Transverse colon (tissue), 4 donors: ENCODE measurements at regions not wholly inside any gene's neighbourhood (a gene's known extent, or its start where the extent isn't known, plus 50 kb on each side); places are given as distances from the start of the nearest gene placed in this dataset.

ENCODE experiments used
- DNase-seq: peaks from one replicate; pipeline ENCODE4 v3.0.0-alpha.2; 2019
- H3K27ac ChIP-seq, 4 donors: fragments of 200-600 bp; sonication (generic); 2 replicates each; pipeline ENCODE4 v1.5.1; 2016 to 2018; ENCODE audit warnings: inconsistent platforms in 4 of 4
- H3K27me3 ChIP-seq: fragments of 200-600 bp; sonication (generic); 2 replicates; pipeline ENCODE4 v1.5.1; 2017; ENCODE audit warnings: inconsistent platforms
- H3K36me3 ChIP-seq, 4 donors: fragments of 200-600 bp; sonication (generic); 2 replicates each; pipeline ENCODE4 v1.5.1; 2017 to 2019; ENCODE audit warnings: inconsistent platforms in 4 of 4
- H3K4me1 ChIP-seq, 4 donors: fragments of 200-600 bp; sonication (generic); 2 replicates each; pipeline ENCODE4 v1.5.1; 2017 to 2020; ENCODE audit warnings: inconsistent platforms in 4 of 4
- H3K4me3 ChIP-seq, 4 donors: fragments of 200-600 bp; sonication (generic); 1 replicate in 1 of 4; 2 replicates in 3 of 4; pipeline versions ENCODE4 v1.5.1 to v1.6.1; 2017 to 2019; ENCODE audit warnings: inconsistent platforms in 4 of 4
- H3K9me3 ChIP-seq, 2 donors: fragments of 200-600 bp; sonication (generic); 2 replicates each; pipeline ENCODE4 v1.5.1; 2017 to 2019; ENCODE audit warnings: inconsistent platforms in 2 of 2
- EP300 ChIP-seq: sonication (generic); formaldehyde crosslinking; IDR thresholded peaks from one replicate; pipeline ENCODE4 v1.6.1; 2017; ENCODE audit warnings: antibody characterized with exemption, low read depth
- POLR2A ChIP-seq: fragments of 450-650 bp; IDR thresholded peaks from one replicate; pipeline ENCODE4 v1.6.1; 2016; ENCODE audit warnings: antibody characterized with exemption, mild to moderate bottlenecking, moderate library complexity
- POLR2AphosphoS5 ChIP-seq, 3 donors: sonication (generic); formaldehyde crosslinking; IDR thresholded peaks; one replicate each; pipeline ENCODE4 v1.6.1; 2016; ENCODE audit warnings: antibody characterized with exemption in 3 of 3
- WGBS, 2 donors: methylation state at CpG; one replicate each; pipeline ENCODE4 v1.1.5; 2018; ENCODE audit warnings: low coverage in 1 of 2; 5-methylcytosine and 5-hydroxymethylcytosine counted together
- in situ Hi-C, 4 donors: fragments of 200-750 bp; cut with MboI; loops; one replicate each; pipeline versions ENCODE4 v1.15.0 to v1.15.1; 2017; ENCODE audit warnings: low sequenced_read_pairs in 3 of 4, low pct_ligation_motif_present in 1 of 4, low pct_unique_long_range_greater_than_20kb in 1 of 4
- intact Hi-C: fragments of 100-400 bp; cut with DNase I; formaldehyde crosslinking; loops from one replicate; pipeline ENCODE4 v1.15.1; 2023; ENCODE audit warnings: low total_unique reads
- TF ChIP-seq, protein P1 (sequence below), 5 experiments: fragments of 200-600 bp in 3 of 5; fragments of 450-650 bp in 2 of 5; sonication (generic) in 3 of 5; IDR thresholded peaks; 1 replicate in 2 of 5; 2 replicates in 3 of 5; pipeline ENCODE4 v1.5.1; 2016 to 2017; ENCODE audit warnings: antibody characterized with exemption in 5 of 5, inconsistent platforms in 3 of 5, mild to moderate bottlenecking in 2 of 5, moderate library complexity in 1 of 5

DNA sequence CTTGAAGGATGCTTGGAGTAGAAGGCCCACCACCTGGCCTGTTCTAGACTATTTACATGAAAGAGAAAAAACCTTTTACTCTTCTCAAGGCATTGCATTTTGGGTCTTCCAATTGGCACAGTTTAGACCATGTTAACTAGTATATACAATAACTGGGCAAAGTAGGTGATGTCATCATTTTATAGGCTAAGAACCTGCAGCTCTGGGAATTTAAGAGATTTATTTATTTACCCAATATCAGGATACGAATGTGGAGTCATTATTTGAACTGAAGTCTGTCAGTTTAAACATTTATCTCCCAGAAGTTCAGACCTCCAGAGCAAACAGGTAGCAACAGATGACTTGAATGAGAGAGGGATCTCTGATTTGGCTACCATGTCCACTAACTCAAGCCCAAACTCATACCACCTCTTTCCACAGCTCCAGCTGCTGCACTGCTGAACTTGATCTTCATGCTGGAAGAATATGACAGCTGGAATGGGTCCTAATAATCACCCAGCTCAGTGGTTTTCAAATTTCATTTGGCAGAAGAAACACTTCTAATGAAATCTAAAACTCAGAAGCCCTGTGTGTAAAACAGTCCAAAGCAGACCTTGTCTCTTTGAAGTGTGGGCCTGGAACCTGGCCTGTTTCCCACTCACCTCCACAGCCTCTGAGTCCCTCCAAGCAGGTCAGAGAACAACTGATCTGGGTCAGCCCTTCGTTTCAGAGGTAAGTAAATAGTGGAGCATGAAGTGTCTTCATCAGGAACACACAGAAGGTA is 179.2 kb downstream of the EMP1 start:
- peaks cover 0 to 27% (median 14%) of the 10 kb centered on the region in 4 donors for H3K4me1 ChIP-seq
- no peaks in the 10 kb centered on the region for H3K27me3 ChIP-seq
- no peaks in the 10 kb centered on the region for H3K9me3 ChIP-seq
- H3K27ac ChIP-seq = peak overlapping the region; percentile 82 to 85 (median 82)
- no peaks in the 10 kb centered on the region for H3K36me3 ChIP-seq
- in situ Hi-C loops = no loop called here
- intact Hi-C loops = no loop called here
- TF ChIP-seq POLR2A (no peak), POLR2AphosphoS5 (IDR thresholded peaks at IDR 0.05) (no peak), EP300 (no peak)
- TF ChIP-seq, protein P1, sequence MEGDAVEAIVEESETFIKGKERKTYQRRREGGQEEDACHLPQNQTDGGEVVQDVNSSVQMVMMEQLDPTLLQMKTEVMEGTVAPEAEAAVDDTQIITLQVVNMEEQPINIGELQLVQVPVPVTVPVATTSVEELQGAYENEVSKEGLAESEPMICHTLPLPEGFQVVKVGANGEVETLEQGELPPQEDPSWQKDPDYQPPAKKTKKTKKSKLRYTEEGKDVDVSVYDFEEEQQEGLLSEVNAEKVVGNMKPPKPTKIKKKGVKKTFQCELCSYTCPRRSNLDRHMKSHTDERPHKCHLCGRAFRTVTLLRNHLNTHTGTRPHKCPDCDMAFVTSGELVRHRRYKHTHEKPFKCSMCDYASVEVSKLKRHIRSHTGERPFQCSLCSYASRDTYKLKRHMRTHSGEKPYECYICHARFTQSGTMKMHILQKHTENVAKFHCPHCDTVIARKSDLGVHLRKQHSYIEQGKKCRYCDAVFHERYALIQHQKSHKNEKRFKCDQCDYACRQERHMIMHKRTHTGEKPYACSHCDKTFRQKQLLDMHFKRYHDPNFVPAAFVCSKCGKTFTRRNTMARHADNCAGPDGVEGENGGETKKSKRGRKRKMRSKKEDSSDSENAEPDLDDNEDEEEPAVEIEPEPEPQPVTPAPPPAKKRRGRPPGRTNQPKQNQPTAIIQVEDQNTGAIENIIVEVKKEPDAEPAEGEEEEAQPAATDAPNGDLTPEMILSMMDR (IDR thresholded peaks at IDR 0.05) = no peak
- WGBS, 2 donors = 39% methylated on average over 2 of the region's 2 CpGs; no CpG with 5 or more reads in 1 of the 2 donors
- no peak for DNase-seq
- H3K4me3 ChIP-seq = peak overlapping the region in 1 of 4 donors; percentile 13

DNA sequence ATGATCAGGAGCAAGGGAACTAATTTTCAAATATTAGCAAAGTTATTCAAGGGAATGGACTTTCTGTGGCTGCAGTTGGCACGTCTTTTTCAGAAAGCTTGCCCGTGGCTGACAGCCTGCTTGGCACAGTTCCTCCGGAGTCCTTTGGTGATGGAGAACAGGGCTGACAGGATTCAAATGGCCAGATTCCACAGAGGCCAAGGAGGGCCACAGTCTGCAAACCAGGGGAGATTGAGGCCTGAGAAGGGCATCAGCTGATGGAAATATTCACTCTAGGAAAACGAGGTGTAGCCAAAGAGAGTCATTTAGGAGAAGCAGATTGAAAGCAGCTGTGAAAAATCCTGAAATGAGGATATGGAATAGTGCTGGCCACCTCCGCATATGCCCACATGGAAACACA is 178.3 kb downstream of the EMP1 start:
- intact Hi-C loops = no loop called here
- no peaks in the 10 kb centered on the region for H3K9me3 ChIP-seq
- peak overlapping the region in 1 of 4 donors; percentile 13 for H3K4me3 ChIP-seq
- DNase-seq = no peak
- H3K27me3 ChIP-seq = no peaks in the 10 kb centered on the region
- TF ChIP-seq POLR2AphosphoS5 (IDR thresholded peaks at IDR 0.05) (no peak), POLR2A (no peak), EP300 (no peak)
- TF ChIP-seq, protein P1 (IDR thresholded peaks at IDR 0.05) = no peak
- H3K36me3 ChIP-seq = no peaks in the 10 kb centered on the region
- in situ Hi-C loops = no loop called here
- H3K27ac ChIP-seq = peak overlapping the region in 1 of 4 donors; percentile 85
- WGBS, 2 donors = 60 to 70% methylated on average over 1 to 5 of the region's 5 CpGs
- peaks cover 0 to 27% (median 14%) of the 10 kb centered on the region in 4 donors for H3K4me1 ChIP-seq

DNA sequence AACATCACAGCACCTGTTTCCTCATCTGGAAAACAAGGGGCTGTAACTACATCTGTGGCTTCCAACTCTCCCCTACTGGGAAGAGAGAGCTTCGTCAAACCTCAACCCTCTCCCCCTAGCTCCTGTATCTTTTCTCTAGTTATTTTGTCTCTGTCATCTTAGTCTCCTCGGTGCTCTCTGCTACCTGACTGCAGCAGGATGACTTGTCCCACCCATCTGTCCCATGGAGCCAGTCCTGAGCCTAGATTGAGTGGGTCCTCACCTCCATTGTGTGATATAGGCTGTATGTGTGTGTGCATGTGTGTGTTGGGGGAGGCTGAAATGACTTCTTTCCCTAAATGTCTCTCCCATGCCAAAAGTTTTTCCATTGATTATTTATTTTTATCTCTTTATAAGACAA is 177.3 kb downstream of the EMP1 start:
- Histone ChIP-seq H3K27me3 (no peaks in the 10 kb centered on the region), H3K4me3 (no peak overlapping the region), H3K27ac (no peak overlapping the region), H3K4me1 (peaks cover 0 to 27% (median 16%) of the 10 kb centered on the region in 4 donors), H3K9me3 (no peaks in the 10 kb centered on the region), H3K36me3 (no peaks in the 10 kb centered on the region)
- 90 to 100% methylated on average over 2 of the region's 2 CpGs for WGBS, 2 donors
- DNase-seq = no peak
- intact Hi-C loops (no loop called here), in situ Hi-C loops (no loop called here)
- no peak for TF ChIP-seq POLR2A
- TF ChIP-seq EP300 = no peak
- TF ChIP-seq POLR2AphosphoS5 (IDR thresholded peaks at IDR 0.05) = no peak
- TF ChIP-seq, protein P1 (IDR thresholded peaks at IDR 0.05) = no peak

DNA sequence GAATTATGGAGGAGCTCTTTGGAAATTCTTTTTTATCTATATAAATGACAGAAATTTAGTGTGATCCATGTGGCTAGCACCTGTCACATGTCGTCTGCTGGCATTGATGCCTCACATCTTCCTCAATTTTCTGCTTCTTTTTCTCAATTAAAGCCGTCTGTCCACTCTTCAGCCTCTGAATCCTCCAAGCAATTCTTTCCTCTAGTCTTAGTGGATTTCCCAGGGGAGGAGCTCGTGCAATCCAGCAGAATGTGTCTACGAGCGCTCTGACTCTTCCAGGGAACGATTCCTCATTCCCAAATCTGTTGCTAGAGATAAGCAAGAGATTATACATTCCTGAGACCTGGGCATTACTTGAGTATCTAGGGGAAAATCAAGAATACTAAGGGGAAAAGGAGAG is 176.6 kb downstream of the EMP1 start:
- no peak overlapping the region for H3K4me3 ChIP-seq
- no peaks in the 10 kb centered on the region for H3K27me3 ChIP-seq
- no peaks in the 10 kb centered on the region for H3K9me3 ChIP-seq
- in situ Hi-C loops = no loop called here
- TF ChIP-seq POLR2AphosphoS5 (IDR thresholded peaks at IDR 0.05) = no peak
- TF ChIP-seq, protein P1 (IDR thresholded peaks at IDR 0.05) = no peak
- no peak for TF ChIP-seq POLR2A
- no peak for TF ChIP-seq EP300
- WGBS, 2 donors = 66 to 70% methylated on average over 6 of the region's 6 CpGs
- intact Hi-C loops = no loop called here
- H3K36me3 ChIP-seq = no peaks in the 10 kb centered on the region
- no peak for DNase-seq
- H3K27ac ChIP-seq = no peak overlapping the region
- H3K4me1 ChIP-seq = peaks cover 0 to 27% (median 16%) of the 10 kb centered on the region in 4 donors
